CD4-positive, alpha-beta T cell treated with Interleukin-17A for 4 hours (primary cell): ENCODE measurements at regions not wholly inside any gene's neighbourhood (a gene's known extent, or its start where the extent isn't known, plus 50 kb on each side); places are given as distances from the start of the nearest gene placed in this dataset.
A peak's percentile ranks its signal among the peaks of the same experiment; 100 is the strongest.

Experiments used
- DNase-seq: peaks from one replicate; pipeline ENCODE4 v3.0.0-alpha.2; 2020; ENCODE audit warnings: mixed read lengths

- DNase-seq, result no peak
These were observed 55.5 kb upstream of the DYRK2 start for GRCh38 chr12:67593041-67593440.

GRCh38 chr12:67593461-67594330 lies 54.8 kb upstream of the DYRK2 start:
- DNase-seq, result peak; percentile 13

GRCh38 chr12:67594888-67595287 lies 53.7 kb upstream of the DYRK2 start:
- DNase-seq, result no peak

- DNase-seq, result no peak
These were observed 53.2 kb upstream of the DYRK2 start for GRCh38 chr12:67595365-67595764.

- no peak for DNase-seq
These were observed 49.9 kb upstream of the DYRK2 start for GRCh38 chr12:67598598-67598997.
